Choroid plexus epithelial cell (primary cell): ENCODE measurements at regions not wholly inside any gene's neighbourhood (a gene's known extent, or its start where the extent isn't known, plus 50 kb on each side); places are given as distances from the start of the nearest gene placed in this dataset.

Experiments
- DNase-seq: peaks from one replicate; pipeline ENCODE4 v3.0.0-alpha.2; 2010; ENCODE audit warnings: low read depth
- H3K4me3 ChIP-seq: 2 replicates; pipeline ENCODE4 v1.5.1; 2011; ENCODE audit warnings: low read depth, mild to moderate bottlenecking, control low read depth, low read length, moderate library complexity
- CTCF ChIP-seq: conservative IDR thresholded peaks from 2 replicates; pipeline ENCODE4 v1.5.1; 2011; ENCODE audit warnings: low read depth, mild to moderate bottlenecking, control low read depth, inconsistent platforms, low read length, moderate library complexity

DNA sequence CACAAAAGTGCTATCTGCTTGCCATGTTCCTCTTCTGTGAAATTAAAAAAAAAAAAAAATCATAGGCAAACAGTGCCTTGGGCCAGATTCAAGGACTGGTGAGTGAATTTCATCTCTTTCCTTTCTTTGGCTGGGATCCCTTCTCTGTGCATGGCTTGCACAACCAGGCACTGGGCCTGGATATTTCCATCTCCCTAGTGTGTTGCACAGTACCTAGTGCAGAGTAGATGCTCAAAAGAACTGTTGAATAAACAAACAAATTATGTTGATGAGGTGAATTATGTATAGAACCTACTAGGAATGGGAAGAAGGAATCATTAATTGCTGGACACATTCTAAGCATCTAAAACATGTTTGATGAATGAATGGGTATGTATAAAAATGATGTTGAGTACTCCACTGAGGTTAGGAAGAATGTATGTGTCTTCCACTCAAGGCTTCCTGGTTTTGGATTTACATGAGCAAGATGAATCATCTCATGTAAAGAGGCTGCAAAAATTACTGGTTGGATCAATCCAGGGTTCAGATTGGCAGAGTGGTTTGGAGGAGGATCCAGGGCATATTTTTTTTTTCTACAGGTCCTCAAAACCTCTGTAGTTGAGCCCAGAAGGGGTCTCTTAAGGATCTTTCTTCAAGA lies 93.2 kb downstream of the EMP1 start:
- no peak for DNase-seq
- no peak for TF ChIP-seq CTCF
- no peak overlapping the region for H3K4me3 ChIP-seq

GRCh38 chr12:13288937-13289652 lies 92.6 kb downstream of the EMP1 start:
- TF ChIP-seq CTCF, result no peak
- no peak for DNase-seq
- H3K4me3 ChIP-seq, result no peak overlapping the region

- no peak for DNase-seq
Measured at GRCh38 chr12:13288501-13288900, 92.0 kb downstream of the EMP1 start.

DNA sequence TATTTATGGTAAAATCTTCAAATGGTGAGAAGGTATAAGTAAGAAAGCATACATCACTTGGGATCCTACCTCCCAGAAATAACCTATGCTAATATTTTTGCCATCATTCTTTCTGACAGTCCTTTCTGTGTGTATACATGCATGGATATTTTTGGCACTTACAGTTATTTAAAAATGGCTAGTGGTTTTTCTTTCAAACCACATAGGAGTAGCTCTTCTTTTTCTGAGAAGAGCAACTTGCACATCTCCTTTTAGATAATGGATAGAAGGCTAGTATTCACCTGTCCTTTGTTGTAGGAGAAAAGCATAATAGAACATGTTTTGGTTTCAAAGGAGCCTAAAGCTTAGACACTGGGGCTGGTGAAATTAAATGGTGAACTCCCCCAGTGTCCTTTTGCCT lies 87.3 kb downstream of the EMP1 start:
- H3K4me3 ChIP-seq, result no peak overlapping the region
- TF ChIP-seq CTCF, result no peak
- no peak for DNase-seq

More at GRCh38 chr12:13288501-13288900, 92.0 kb downstream of the EMP1 start:
- no peak overlapping the region for H3K4me3 ChIP-seq
- no peak for TF ChIP-seq CTCF

DNA sequence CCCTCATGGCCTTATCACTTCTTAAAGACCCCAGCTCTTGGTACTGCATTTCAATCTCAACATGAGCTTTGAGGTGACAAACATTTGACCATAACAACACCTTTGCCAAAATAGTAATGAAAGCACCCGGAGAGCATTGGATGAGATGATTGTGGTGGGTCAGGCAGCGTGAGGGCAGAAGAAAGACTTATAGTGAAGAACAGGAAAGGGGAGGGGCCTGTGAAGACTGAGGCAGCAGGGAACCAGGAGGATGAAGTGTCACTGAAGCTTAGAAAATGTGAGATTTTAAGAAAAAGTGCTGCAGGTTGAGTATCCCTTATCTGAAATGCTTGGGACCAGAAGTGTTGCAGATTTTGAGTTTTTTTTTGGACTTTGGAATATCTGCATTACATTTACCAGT lies 86.3 kb downstream of the EMP1 start:
- H3K4me3 ChIP-seq, result no peak overlapping the region
- TF ChIP-seq CTCF, result no peak
- no peak for DNase-seq

DNA sequence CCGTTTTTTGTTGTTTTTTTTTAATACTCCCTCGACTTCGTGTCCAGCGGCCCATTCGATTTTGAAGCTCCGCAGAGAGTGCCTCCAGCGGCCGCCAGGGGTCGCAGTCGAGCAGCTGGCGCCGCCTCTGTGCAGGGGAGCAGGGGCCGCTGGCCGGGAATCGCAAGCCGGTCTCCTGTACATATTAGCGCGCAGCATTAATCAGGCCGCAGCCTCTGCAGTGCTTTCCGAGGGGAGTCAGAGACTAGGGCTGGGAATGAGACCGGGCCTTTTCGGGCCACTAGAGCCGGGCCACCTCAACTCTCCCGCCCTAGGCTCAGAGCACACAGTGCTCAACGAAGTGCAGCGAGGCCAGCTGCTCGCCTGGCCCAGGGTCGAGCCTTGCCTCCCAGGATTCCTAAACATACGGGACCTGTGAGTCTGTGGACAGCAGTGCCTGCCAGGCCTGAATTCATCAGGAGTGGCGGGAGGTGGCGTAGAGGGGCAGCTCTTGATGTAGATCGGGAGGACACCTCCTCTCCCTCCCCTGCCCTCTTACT lies 81.8 kb downstream of the EMP1 start:
- peak; percentile 75 for DNase-seq
- H3K4me3 ChIP-seq, result peak overlapping the region; percentile 33
- peak; percentile 93 for TF ChIP-seq CTCF

- no peak overlapping the region for H3K4me3 ChIP-seq
- no peak for TF ChIP-seq CTCF
- DNase-seq, result no peak
Measured at GRCh38 chr12:13277293-13277692, 80.8 kb downstream of the EMP1 start.
